Parathyroid adenoma (tissue), 2 donors: ENCODE measurements at regions not wholly inside any gene's neighbourhood (a gene's known extent, or its start where the extent isn't known, plus 50 kb on each side); places are given as distances from the start of the nearest gene placed in this dataset.

Experiments
- H2AFZ ChIP-seq: fragments of 300-600 bp; sonication (generic); one replicate; pipeline ENCODE4 v1.7.0; 2017; ENCODE audit warnings: antibody characterized with exemption, mild to moderate bottlenecking
- H3K27ac ChIP-seq: fragments of 300-600 bp; sonication (generic); one replicate; pipeline ENCODE4 v1.7.0; 2017
- H3K27me3 ChIP-seq: fragments of 300-600 bp; sonication (generic); one replicate; pipeline ENCODE4 v1.7.0; 2017; ENCODE audit warnings: low read length; ENCODE audit not compliant: control insufficient read depth, insufficient read depth
- H3K36me3 ChIP-seq: fragments of 300-600 bp; sonication (generic); one replicate; pipeline ENCODE4 v1.7.0; 2017; ENCODE audit warnings: low read length; ENCODE audit not compliant: control insufficient read depth, insufficient read depth
- H3K4me1 ChIP-seq: fragments of 300-600 bp; sonication (generic); one replicate; pipeline ENCODE4 v1.7.0; 2017; ENCODE audit warnings: control low read depth
- H3K4me2 ChIP-seq: fragments of 300-600 bp; sonication (generic); one replicate; pipeline ENCODE4 v1.7.0; 2017; ENCODE audit warnings: low read length
- H3K4me3 ChIP-seq: fragments of 300-600 bp; sonication (generic); one replicate; pipeline ENCODE4 v1.7.0; 2017; ENCODE audit warnings: low read depth, low read length
- H3K79me2 ChIP-seq: fragments of 300-600 bp; sonication (generic); one replicate; pipeline ENCODE4 v1.7.0; 2017; ENCODE audit warnings: control low read depth
- H3K9ac ChIP-seq: fragments of 300-600 bp; sonication (generic); one replicate; pipeline ENCODE4 v1.7.0; 2017; ENCODE audit warnings: mild to moderate bottlenecking
- H3K9me3 ChIP-seq: fragments of 300-600 bp; sonication (generic); one replicate; pipeline ENCODE4 v1.7.0; 2017; ENCODE audit warnings: low read length; ENCODE audit not compliant: control insufficient read depth
- TF ChIP-seq, protein P1 (sequence below): fragments of 300-600 bp; sonication (generic); IDR thresholded peaks from one replicate; pipeline ENCODE4 v1.7.0; 2017; ENCODE audit warnings: antibody characterized with exemption, mild to moderate bottlenecking
- donor health status: primary hyperparathyroidism.

DNA sequence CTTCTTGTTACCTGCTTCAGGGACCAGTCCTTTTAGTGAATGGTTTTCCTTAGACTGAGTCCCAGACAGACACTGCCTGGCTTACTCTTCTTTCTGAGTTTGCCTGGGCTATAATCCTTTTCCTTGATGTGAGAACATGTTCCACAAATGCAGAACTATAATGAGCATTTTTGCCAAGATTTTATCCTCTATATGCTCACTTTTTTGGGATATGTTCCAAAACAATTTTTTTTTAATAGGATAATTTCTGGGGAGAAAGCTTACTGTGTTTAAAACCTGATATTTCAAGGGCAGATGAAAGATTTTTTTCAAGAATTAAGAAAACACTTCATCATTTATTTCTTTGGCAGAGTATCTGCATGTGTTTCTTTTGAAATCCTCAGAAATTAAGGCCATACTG lies 110.0 kb upstream of the TENM4 start:
- Histone ChIP-seq H2AFZ (no peak overlapping the region), H3K27ac (no peak overlapping the region), H3K27me3 (no peaks in the 10 kb centered on the region), H3K9me3 (no peaks in the 10 kb centered on the region), H3K4me3 (no peak overlapping the region), H3K4me1 (no peaks in the 10 kb centered on the region), H3K4me2 (no peak overlapping the region), H3K9ac (no peak overlapping the region), H3K36me3 (no peaks in the 10 kb centered on the region), H3K79me2 (no peaks in the 10 kb centered on the region)
- TF ChIP-seq, protein P1, sequence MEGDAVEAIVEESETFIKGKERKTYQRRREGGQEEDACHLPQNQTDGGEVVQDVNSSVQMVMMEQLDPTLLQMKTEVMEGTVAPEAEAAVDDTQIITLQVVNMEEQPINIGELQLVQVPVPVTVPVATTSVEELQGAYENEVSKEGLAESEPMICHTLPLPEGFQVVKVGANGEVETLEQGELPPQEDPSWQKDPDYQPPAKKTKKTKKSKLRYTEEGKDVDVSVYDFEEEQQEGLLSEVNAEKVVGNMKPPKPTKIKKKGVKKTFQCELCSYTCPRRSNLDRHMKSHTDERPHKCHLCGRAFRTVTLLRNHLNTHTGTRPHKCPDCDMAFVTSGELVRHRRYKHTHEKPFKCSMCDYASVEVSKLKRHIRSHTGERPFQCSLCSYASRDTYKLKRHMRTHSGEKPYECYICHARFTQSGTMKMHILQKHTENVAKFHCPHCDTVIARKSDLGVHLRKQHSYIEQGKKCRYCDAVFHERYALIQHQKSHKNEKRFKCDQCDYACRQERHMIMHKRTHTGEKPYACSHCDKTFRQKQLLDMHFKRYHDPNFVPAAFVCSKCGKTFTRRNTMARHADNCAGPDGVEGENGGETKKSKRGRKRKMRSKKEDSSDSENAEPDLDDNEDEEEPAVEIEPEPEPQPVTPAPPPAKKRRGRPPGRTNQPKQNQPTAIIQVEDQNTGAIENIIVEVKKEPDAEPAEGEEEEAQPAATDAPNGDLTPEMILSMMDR = no peak

DNA sequence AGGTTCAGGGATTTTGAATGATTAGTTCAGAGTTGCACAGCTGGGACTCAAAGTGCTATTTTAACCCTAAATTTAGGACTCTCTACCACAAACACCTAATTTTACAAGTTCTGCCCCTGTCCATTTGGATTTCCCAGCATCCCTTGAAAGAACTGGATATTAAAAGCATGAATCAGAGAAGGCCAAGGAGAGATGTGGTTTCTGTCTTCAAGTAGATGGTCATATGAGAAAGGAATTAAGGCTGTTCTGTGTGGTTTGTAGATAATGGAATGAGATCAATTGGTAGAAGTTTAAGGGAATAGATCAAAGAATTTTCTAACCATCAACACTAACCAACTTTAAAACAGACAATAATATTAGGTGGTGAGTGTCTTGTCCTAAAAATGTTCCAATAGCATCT lies 106.4 kb upstream of the TENM4 start:
- no peaks in the 10 kb centered on the region for H3K4me1 ChIP-seq
- TF ChIP-seq, protein P1 = no peak
- no peaks in the 10 kb centered on the region for H3K79me2 ChIP-seq
- no peaks in the 10 kb centered on the region for H3K27me3 ChIP-seq
- H3K27ac ChIP-seq = no peak overlapping the region
- no peak overlapping the region for H3K4me2 ChIP-seq
- H3K9ac ChIP-seq = no peak overlapping the region
- no peaks in the 10 kb centered on the region for H3K9me3 ChIP-seq
- no peaks in the 10 kb centered on the region for H3K36me3 ChIP-seq
- no peak overlapping the region for H3K4me3 ChIP-seq
- H2AFZ ChIP-seq = no peak overlapping the region

DNA sequence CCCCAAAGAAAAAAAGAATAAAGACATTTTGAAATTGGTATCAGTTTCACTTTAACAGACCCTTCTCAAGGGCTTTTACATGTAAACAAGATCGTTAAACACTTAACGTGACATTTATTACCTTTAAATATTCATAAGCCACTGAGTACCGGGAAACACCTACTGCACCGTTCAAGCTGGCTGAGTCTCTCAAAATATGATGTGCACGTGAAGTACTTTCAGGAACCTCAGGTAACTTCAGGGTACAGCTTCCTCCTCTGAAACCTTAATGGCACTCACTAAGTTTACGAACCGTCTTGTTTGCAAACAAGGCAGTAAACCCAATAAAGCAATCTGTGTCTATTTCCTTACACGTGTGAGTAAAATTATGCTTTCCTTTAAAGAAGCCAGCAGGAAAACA lies 105.5 kb upstream of the TENM4 start:
- Histone ChIP-seq H2AFZ (no peak overlapping the region), H3K4me1 (no peaks in the 10 kb centered on the region), H3K27ac (no peak overlapping the region), H3K27me3 (no peaks in the 10 kb centered on the region), H3K9ac (no peak overlapping the region), H3K9me3 (no peaks in the 10 kb centered on the region), H3K4me2 (no peak overlapping the region), H3K36me3 (no peaks in the 10 kb centered on the region), H3K4me3 (no peak overlapping the region), H3K79me2 (no peaks in the 10 kb centered on the region)
- TF ChIP-seq, protein P1 = no peak

DNA sequence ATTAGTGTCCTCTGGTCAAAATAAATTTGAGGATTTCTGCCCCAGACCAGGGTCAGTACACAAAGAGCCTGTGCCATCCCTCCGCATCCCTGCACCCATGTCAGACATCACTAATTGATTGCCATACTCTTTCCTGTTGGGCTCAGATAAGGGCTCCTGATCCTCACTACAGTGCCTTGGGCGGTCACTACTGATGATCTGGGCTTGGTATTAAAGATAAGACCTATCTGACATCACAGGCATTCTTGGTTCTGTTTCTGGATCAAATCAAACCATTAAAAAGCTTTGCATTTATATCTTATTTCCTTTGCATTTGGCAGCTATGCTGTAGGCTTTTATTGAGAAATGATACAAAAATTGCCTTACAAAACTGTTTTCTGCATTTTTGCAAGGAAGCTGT lies 103.5 kb upstream of the TENM4 start:
- no peaks in the 10 kb centered on the region for H3K79me2 ChIP-seq
- no peaks in the 10 kb centered on the region for H3K27me3 ChIP-seq
- TF ChIP-seq, protein P1 = no peak
- H3K4me1 ChIP-seq = no peaks in the 10 kb centered on the region
- H3K36me3 ChIP-seq = no peaks in the 10 kb centered on the region
- no peaks in the 10 kb centered on the region for H3K9me3 ChIP-seq
- no peak overlapping the region for H2AFZ ChIP-seq
- no peak overlapping the region for H3K4me3 ChIP-seq
- H3K9ac ChIP-seq = no peak overlapping the region
- H3K4me2 ChIP-seq = no peak overlapping the region
- H3K27ac ChIP-seq = no peak overlapping the region

DNA sequence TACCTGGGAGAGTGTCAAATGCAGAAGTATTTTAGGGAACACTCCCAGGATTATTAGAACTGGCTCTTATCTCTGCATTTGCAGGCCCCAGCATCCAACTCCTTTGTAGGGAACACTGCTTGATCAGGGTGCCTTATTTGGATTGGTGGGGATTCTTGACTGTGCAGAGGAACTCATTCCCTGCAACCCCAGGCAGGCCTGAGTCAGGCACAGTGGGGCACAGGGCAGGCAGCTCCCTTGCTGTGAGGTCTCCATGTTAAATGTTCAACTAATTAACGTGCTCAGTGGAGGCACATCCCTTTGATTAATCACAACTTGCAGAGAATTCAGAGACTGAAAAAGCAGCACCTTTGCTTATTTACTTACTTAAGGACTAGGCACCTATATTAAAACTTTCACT lies 102.3 kb upstream of the TENM4 start:
- no peaks in the 10 kb centered on the region for H3K27me3 ChIP-seq
- TF ChIP-seq, protein P1 = no peak

More for the DNA sequence above, 102.3 kb upstream of the TENM4 start:
- Histone ChIP-seq H3K4me3 (no peak overlapping the region), H3K27ac (no peak overlapping the region), H3K79me2 (no peaks in the 10 kb centered on the region), H3K9me3 (no peaks in the 10 kb centered on the region), H2AFZ (no peak overlapping the region), H3K4me2 (no peak overlapping the region), H3K4me1 (no peaks in the 10 kb centered on the region), H3K9ac (no peak overlapping the region), H3K36me3 (no peaks in the 10 kb centered on the region)
